Activated CD4-positive, alpha-beta T cell treated with anti-CD3 and anti-CD28 coated beads for 24 hours (primary cell): ENCODE measurements at regions not wholly inside any gene's neighbourhood (a gene's known extent, or its start where the extent isn't known, plus 50 kb on each side); places are given as distances from the start of the nearest gene placed in this dataset.
"Not testable (repeated sequence)": the region's sequence is repeated elsewhere in the genome, so short reads cannot be mapped to it uniquely, and the experiment has no call there.

Experiments
- DNase-seq, 2 donors: peaks; one replicate each; pipeline ENCODE4 v3.0.0-alpha.2; 2020; ENCODE audit warnings: low read depth in 2 of 2

- DNase-seq = not testable (repeated sequence)
Observed at GRCh38 chr10:47166808-47167581, 133.0 kb upstream of the GDF10 start.

DNA sequence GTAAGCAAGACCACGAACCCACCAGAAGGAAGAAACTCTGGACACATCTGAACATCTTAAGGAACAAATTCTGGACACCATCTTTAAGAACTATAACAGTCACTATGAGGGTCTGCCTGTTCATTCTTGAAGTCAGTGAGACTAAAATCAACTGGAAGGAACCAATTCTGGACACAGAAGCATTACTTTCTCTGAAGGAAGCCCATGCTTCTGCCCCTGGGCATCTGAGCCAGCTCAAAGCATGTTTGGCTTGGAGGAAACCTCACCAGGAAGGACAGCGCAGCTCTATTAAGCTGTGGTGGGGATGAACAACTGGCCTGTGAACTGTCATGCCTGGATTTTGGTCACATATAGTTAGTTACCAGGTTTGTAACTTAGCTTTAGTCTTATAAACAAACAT is 132.4 kb upstream of the GDF10 start:
- no peak for DNase-seq

GRCh38 chr10:47169581-47169980 is 130.4 kb upstream of the GDF10 start:
- no peak for DNase-seq

- DNase-seq = no peak
Observed at GRCh38 chr10:47173929-47174442, 126.0 kb upstream of the GDF10 start.

GRCh38 chr10:47175181-47176123 is 124.5 kb upstream of the GDF10 start:
- DNase-seq = no peak

GRCh38 chr10:47176206-47176902 is 123.6 kb upstream of the GDF10 start:
- no peak for DNase-seq

- DNase-seq = no peak
Observed at GRCh38 chr10:47176903-47177868, 122.8 kb upstream of the GDF10 start.

DNA sequence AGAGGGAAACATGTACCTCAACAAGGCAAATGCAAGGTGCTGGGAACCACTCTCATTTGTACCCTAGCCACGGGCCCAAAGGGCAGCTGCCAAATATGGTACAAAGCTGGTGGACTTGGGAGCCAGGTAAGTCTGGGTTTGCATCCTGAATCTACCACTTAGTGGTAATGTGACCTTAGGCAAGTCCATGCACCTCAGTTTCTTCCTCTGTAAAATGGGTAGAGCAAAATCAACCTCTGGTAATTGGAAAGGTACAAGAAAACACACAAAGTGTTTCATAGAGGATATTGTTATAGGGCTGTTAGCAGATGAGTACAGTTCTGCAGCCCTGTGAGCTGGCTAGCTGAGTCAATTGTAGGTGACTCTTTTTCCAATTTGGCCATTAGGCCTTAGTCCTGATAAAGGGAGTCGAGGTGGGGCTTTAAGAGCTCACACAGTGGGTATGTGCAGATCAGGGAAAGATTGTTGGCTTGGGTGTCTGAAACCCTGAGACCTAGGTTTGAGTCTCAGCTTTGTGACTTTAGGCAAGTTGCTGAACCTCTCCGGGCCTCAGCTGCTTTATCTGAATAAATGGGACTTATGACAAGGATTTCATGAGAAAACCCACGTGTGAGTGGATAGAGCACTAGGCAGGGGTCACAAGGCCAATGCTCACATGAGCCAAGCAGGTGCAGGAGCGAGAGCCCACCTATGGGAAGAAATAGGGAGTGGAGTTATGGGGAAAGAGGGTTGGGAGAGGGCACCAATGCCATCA is 121.3 kb upstream of the GDF10 start:
- DNase-seq = no peak

DNA sequence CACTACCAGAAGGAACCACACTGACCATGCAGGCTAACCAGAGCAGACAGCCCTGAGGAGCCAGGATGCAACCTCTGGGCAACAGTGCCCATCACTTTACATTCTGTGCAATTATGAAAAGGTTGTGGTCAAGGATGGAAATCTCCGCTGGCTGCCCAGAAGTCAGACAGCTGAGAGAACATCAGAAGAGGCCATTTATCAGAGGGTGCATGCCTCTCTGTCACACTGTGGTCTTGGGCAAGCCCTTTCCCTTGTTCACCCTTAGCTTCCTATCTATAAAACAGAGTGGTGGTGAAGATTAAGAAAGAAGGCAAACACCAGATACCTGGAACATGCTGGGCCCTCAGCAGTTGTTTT is 120.7 kb upstream of the GDF10 start:
- no peak for DNase-seq

GRCh38 chr10:47181052-47181849 is 118.7 kb upstream of the GDF10 start:
- no peak for DNase-seq

- no peak for DNase-seq
Observed at GRCh38 chr10:47182934-47183703, 116.9 kb upstream of the GDF10 start.

DNA sequence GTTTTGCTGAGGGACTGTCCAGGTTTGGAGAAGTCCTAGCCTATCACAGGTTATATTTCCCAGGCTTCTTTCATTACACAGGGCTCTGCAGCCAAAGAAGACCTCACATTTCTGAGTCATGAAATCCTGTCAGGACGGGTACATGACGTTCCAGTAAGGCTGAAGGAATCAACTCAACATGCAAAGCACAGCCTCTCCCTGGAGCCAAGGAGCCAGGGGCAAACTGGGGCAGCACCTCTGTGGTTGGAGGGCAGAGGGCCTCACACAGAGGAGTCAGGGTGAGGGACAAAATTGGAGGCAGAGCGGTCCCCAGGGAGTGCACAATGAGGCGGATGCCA is 116.3 kb upstream of the GDF10 start:
- DNase-seq = no peak

DNA sequence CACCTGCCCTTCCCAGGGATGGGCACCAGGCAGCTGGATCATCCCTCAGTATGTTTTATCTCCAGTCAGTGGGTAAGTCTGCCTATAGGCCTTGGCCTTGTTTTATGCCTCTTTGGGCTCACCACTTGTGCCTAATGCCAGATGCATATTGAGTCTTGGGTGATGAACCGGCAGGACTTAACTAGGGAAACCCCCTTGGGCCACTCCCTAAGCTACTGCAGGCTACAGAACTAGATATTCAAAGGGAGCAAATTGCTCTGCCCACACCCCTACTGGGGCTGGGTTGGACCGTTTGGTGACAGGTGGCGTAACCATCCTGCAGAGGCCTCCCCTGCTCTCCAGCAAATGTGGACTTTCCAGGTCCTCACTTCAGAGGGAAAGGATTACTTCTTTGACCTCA is 115.7 kb upstream of the GDF10 start:
- no peak for DNase-seq

DNA sequence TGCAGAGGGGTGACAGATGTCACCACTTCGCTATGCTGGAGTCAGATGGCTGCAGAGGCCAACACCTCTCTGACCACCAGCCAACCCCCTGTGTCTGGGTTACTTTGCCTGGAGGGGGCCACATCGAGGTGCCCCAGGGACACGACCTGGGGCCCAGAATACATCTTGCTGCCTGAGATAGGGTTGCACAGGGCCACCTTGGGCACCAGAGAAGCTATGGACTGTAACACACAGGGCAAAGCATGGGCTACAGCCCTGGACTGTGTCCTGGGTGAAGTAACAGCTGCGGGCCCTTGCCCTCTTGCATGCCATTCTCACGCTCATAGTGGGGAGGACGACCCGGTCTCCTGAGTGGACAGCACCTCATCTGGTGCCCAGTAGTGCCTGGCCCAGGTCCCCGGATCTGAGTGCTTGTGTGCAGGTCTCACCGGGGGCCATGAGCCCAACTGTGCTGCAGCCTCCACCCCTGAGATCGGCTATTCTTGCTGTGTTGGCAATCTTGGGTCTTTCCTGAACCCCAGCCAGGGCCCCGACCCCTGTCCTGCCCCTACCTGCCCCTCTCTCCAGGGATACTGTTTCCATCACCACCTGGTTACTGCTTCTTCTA is 115.2 kb upstream of the GDF10 start:
- no peak for DNase-seq

DNA sequence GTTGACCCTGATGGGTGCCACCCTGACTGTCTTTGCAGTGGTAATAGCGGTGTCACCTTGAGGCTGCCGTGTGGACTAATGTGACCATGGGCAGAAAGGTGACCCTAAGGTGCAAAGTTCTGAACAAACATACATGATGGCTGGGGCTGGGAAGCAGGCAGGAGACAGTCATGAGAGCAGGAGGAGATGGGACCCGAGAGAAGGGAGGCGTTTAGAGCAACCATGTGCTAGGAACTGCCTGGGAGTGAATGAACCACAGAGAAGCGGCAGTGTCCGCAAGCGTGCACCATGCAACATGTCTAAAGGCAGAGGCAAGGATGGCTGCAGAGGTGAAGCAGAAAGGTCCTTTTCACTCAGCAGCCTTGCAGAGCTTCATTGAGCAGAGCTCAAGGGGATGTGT is 113.1 kb upstream of the GDF10 start:
- DNase-seq = no peak

DNA sequence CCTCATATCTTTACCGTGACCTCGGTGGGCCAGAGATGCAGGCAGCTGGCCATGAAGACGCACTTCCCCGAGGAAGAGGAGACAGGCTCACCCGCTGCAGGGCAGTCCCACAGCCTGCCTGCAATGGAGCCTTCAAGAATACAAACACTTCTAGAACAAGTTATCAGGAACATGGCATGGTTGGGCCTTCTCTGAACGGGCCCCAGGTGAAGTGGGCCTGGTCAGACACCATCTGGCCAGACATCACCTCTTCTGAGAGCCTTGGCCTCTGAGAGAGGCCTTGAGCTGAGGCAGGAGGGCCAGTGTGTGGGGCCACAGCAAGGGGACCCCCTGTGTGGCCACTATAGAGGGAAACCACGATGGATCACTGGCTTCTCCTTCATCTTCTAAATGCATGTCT is 112.4 kb upstream of the GDF10 start:
- no peak for DNase-seq

DNA sequence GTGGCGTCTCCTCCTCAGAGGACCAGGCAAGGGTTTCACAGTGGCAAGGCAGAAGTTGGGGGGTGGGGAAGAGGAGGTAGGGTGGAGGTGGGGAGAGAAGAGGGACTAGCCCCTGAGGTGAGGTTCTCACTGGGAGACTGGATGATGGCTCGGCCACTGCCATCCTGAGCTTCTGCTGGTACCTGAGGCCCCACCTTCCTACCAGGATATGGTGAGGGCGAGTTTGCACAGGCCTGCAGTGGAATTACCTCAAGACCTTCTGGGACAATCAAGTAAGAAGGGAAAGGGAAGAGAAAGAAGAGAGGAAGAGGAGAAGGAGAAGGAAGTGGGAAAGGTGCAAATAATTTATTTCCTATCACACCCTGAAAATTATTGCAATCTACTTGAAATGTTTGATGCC is 111.8 kb upstream of the GDF10 start:
- DNase-seq = no peak

DNA sequence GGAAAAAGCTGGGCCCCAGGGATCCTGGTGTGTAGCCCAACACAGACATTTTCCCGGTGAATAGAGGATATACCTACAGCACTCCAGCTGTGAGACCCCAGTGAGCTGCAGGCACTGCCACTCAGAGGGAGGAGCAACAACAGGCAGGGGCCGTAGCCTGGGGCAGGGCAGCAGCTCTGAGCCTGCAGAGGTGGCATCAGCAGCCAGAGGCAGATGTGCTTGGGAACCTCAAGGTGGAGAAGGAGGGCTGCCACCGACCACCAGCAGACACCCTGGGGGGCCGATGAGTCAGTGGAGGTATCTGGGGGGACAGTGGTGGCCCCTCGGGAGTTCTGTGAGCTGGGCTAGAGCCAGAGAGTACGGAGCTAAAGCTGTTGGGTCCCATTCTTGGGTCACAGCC is 110.2 kb upstream of the GDF10 start:
- no peak for DNase-seq
